ENCODE measurements at regions not wholly inside any gene's neighbourhood (a gene's known extent, or its start where the extent isn't known, plus 50 kb on each side); places are given as distances from the start of the nearest gene placed in this dataset.

- CTCF ChIA-PET = no interaction called here
- no peak overlapping the region for H3K27ac Mint-ChIP-seq
- peaks cover 2% of the 10 kb centered on the region for H3K9me3 Mint-ChIP-seq
- H3K4me3 Mint-ChIP-seq = no peak overlapping the region
- no peaks in the 10 kb centered on the region for H3K36me3 Mint-ChIP-seq (ENCODE audit: low read depth)
- H3K27me3 Mint-ChIP-seq = no peaks in the 10 kb centered on the region
- peaks cover 3% of the 10 kb centered on the region for H3K4me1 Mint-ChIP-seq
- DNase-seq = no peak
- POLR2A ChIA-PET = no interaction called here
Observed at GRCh38 chr11:104830508-104830907, 67.8 kb downstream of the CASP12 start.

- Mint-ChIP-seq H3K4me3 (no peak overlapping the region), H3K4me1 (peaks cover 3% of the 10 kb centered on the region), H3K27ac (no peak overlapping the region), H3K36me3 (ENCODE audit: low read depth) (no peaks in the 10 kb centered on the region), H3K9me3 (peaks cover 2% of the 10 kb centered on the region), H3K27me3 (no peaks in the 10 kb centered on the region)
- POLR2A ChIA-PET = no interaction called here
- no peak for DNase-seq
- CTCF ChIA-PET = no interaction called here
Observed at GRCh38 chr11:104830080-104830479, 68.2 kb downstream of the CASP12 start.

GRCh38 chr11:104826772-104827171, 71.5 kb downstream of the CASP12 start:
- Mint-ChIP-seq H3K27me3 (no peaks in the 10 kb centered on the region), H3K9me3 (no peaks in the 10 kb centered on the region), H3K4me3 (no peak overlapping the region), H3K27ac (no peak overlapping the region), H3K36me3 (ENCODE audit: low read depth) (no peaks in the 10 kb centered on the region), H3K4me1 (peaks cover 3% of the 10 kb centered on the region)
- ChIA-PET CTCF (no interaction called here), POLR2A (interaction anchor here (1.4 kb wide), 1 partner anchor 71 kb away, joined by 4 read pairs; the partner anchor contains the start of gene CASP12)
- no peak for DNase-seq

DNA sequence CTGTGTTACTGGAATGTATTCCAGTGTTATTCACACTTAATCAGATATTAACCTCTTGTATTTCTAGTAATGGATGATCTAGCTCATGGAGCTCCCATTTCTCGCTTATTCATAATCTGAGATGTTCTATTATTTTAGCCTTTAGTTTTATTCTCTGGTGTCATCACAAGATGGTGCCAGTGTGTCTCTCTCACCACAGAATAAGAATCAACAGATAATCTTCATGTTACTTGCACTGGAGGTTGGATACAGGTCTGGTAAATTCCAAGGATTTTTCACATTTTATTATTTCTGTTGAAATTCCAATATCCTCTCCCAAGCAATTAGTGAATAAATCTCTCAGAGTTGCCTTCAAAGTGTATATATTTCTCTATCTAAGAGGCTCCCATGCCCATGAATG, 74.6 kb downstream of the CASP12 start:
- ChIA-PET CTCF (interaction anchor here (0.9 kb wide), 1 partner anchor 215 kb away, joined by 3 read pairs; no protein-coding TSS in a partner anchor), POLR2A (no interaction called here)
- Mint-ChIP-seq H3K9me3 (no peaks in the 10 kb centered on the region), H3K4me1 (peaks cover 3% of the 10 kb centered on the region), H3K27me3 (no peaks in the 10 kb centered on the region), H3K27ac (no peak overlapping the region), H3K36me3 (ENCODE audit: low read depth) (no peaks in the 10 kb centered on the region), H3K4me3 (no peak overlapping the region)
- DNase-seq = no peak

GRCh38 chr11:104820431-104820830, 77.8 kb downstream of the CASP12 start:
- H3K27me3 Mint-ChIP-seq = no peaks in the 10 kb centered on the region
- ChIA-PET POLR2A (no interaction called here), CTCF (no interaction called here)
- no peak overlapping the region for H3K27ac Mint-ChIP-seq
- no peaks in the 10 kb centered on the region for H3K4me1 Mint-ChIP-seq
- H3K36me3 Mint-ChIP-seq (ENCODE audit: low read depth) = no peaks in the 10 kb centered on the region
- no peak overlapping the region for H3K4me3 Mint-ChIP-seq
- no peaks in the 10 kb centered on the region for H3K9me3 Mint-ChIP-seq
- DNase-seq = no peak

GRCh38 chr11:104819603-104820002, 78.7 kb downstream of the CASP12 start:
- no peaks in the 10 kb centered on the region for H3K36me3 Mint-ChIP-seq (ENCODE audit: low read depth)
- no peaks in the 10 kb centered on the region for H3K4me1 Mint-ChIP-seq
- H3K4me3 Mint-ChIP-seq = no peak overlapping the region
- H3K27me3 Mint-ChIP-seq = no peaks in the 10 kb centered on the region
- no peak for DNase-seq
- H3K27ac Mint-ChIP-seq = no peak overlapping the region
- H3K9me3 Mint-ChIP-seq = no peaks in the 10 kb centered on the region
- POLR2A ChIA-PET = no interaction called here
- CTCF ChIA-PET = no interaction called here

DNA sequence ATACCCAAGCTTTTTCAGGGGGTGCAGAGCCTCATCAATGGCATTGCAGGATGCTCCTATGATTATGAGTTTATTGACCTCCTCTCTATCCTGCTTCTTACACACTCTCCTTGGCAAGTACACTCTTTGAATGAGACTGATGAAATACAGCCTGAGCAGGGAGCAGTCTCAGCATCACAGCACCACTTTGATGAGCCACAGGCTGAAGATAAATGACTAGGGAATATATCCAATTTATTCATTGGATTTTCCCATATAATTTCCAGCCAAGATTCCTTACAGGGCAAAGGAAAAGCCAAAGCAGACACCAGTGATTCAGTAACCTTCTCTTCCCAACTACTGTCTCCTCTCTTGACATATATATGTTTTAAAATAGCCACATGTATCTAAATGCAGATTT, 79.2 kb downstream of the CASP12 start:
- Mint-ChIP-seq H3K4me3 (no peak overlapping the region), H3K9me3 (no peaks in the 10 kb centered on the region)
- CTCF ChIA-PET = no interaction called here

DNA sequence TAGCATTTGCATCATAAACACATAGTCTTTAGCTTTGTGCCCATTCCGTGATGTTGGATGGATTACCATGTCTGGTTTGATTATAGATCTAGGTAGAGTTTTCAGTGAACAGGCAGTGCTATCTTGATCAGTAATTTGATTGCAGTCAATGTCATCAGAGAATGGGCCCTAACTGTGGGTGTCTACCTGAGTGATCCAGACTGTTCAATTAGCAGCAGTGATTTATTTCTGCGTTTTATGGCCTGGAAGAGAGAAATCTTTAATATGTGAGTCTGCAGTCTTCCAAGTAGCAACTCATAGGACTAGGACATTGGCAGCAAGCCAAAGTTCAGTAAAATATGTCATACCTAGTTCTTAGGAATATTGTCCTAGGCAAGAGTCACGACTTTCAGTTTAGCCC, 80.3 kb downstream of the CASP12 start:
- no peaks in the 10 kb centered on the region for H3K4me1 Mint-ChIP-seq
- no peaks in the 10 kb centered on the region for H3K27me3 Mint-ChIP-seq
- POLR2A ChIA-PET = no interaction called here
- CTCF ChIA-PET = no interaction called here
- no peak for DNase-seq
- H3K27ac Mint-ChIP-seq = no peak overlapping the region
- H3K9me3 Mint-ChIP-seq = peaks cover 2% of the 10 kb centered on the region
- no peak overlapping the region for H3K4me3 Mint-ChIP-seq
- H3K36me3 Mint-ChIP-seq (ENCODE audit: low read depth) = no peaks in the 10 kb centered on the region

More for the DNA sequence above, 79.2 kb downstream of the CASP12 start:
- no peak for DNase-seq
- no peaks in the 10 kb centered on the region for H3K27me3 Mint-ChIP-seq
- H3K4me1 Mint-ChIP-seq = no peaks in the 10 kb centered on the region
- H3K27ac Mint-ChIP-seq = no peak overlapping the region
- no peaks in the 10 kb centered on the region for H3K36me3 Mint-ChIP-seq (ENCODE audit: low read depth)
- POLR2A ChIA-PET = interaction anchor here (0.6 kb wide), 1 partner anchor 10 kb away, joined by 3 read pairs; no protein-coding TSS in a partner anchor

- no peaks in the 10 kb centered on the region for H3K27me3 Mint-ChIP-seq
- DNase-seq = no peak
- H3K4me3 Mint-ChIP-seq = no peak overlapping the region
- H3K4me1 Mint-ChIP-seq = no peaks in the 10 kb centered on the region
- no peaks in the 10 kb centered on the region for H3K36me3 Mint-ChIP-seq (ENCODE audit: low read depth)
- H3K27ac Mint-ChIP-seq = no peak overlapping the region
- ChIA-PET CTCF (no interaction called here), POLR2A (no interaction called here)
- peaks cover 7% of the 10 kb centered on the region for H3K9me3 Mint-ChIP-seq
Observed at GRCh38 chr11:104813532-104813931, 84.7 kb downstream of the CASP12 start.

- no peak overlapping the region for H3K27ac Mint-ChIP-seq
- peaks cover 9% of the 10 kb centered on the region for H3K9me3 Mint-ChIP-seq
- no peaks in the 10 kb centered on the region for H3K36me3 Mint-ChIP-seq (ENCODE audit: low read depth)
- H3K4me1 Mint-ChIP-seq = no peaks in the 10 kb centered on the region
- POLR2A ChIA-PET = no interaction called here
- no peak overlapping the region for H3K4me3 Mint-ChIP-seq
- CTCF ChIA-PET = no interaction called here
- no peaks in the 10 kb centered on the region for H3K27me3 Mint-ChIP-seq
- no peak for DNase-seq
Observed at GRCh38 chr11:104812103-104812788, 86.0 kb downstream of the CASP12 start.

- peaks cover 5% of the 10 kb centered on the region for H3K9me3 Mint-ChIP-seq
- no peak overlapping the region for H3K4me3 Mint-ChIP-seq
- DNase-seq = no peak
- ChIA-PET POLR2A (no interaction called here), CTCF (no interaction called here)
- H3K27me3 Mint-ChIP-seq = no peaks in the 10 kb centered on the region
- peaks cover 16% of the 10 kb centered on the region for H3K4me1 Mint-ChIP-seq
- H3K36me3 Mint-ChIP-seq (ENCODE audit: low read depth) = peaks cover 4% of the 10 kb centered on the region
- no peak overlapping the region for H3K27ac Mint-ChIP-seq
Observed at GRCh38 chr11:104803776-104804175, 94.5 kb downstream of the CASP12 start.

GRCh38 chr11:104799251-104799650, 99.0 kb downstream of the CASP12 start:
- ChIA-PET POLR2A (interaction anchor here (0.6 to 1.9 kb wide), 3 partner anchors 94 to 148 kb away, joined by 3 to 7 read pairs (median 3); no protein-coding TSS in a partner anchor), CTCF (no interaction called here)
- Mint-ChIP-seq H3K36me3 (ENCODE audit: low read depth) (peaks cover 24% of the 10 kb centered on the region), H3K27me3 (no peaks in the 10 kb centered on the region), H3K9me3 (peaks cover 17% of the 10 kb centered on the region), H3K4me3 (peak overlapping the region; percentile 56), H3K27ac (peak overlapping the region; percentile 81), H3K4me1 (peaks cover 30% of the 10 kb centered on the region)
- no peak for DNase-seq

DNA sequence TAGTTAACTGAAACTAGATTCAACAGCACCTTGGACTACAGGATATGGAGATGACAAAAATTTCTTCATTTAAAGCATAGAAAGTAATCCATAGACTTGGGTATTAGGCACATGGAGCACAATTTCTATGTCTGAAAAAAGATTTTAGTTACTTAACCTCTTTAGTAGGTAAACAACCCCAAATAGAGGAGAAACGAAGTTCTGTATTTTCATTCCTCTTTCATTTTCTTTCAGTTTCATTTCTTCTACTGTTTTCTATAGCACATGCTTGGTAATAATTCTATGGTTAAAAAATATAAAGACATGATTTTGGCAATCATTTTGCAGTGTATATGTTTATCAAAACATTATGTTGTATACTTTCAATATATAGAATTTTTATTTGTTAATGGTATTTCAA, 99.5 kb downstream of the CASP12 start:
- CTCF ChIA-PET = no interaction called here
- peak overlapping the region; percentile 83 for H3K27ac Mint-ChIP-seq
- peaks cover 16% of the 10 kb centered on the region for H3K9me3 Mint-ChIP-seq
- peaks cover 23% of the 10 kb centered on the region for H3K36me3 Mint-ChIP-seq (ENCODE audit: low read depth)
- peaks cover 29% of the 10 kb centered on the region for H3K4me1 Mint-ChIP-seq
- DNase-seq = no peak
- no peaks in the 10 kb centered on the region for H3K27me3 Mint-ChIP-seq
- POLR2A ChIA-PET = interaction anchor here (0.8 to 1.9 kb wide), 2 partner anchors 81 to 93 kb away, joined by 3 to 7 read pairs; no protein-coding TSS in a partner anchor
- H3K4me3 Mint-ChIP-seq = peak overlapping the region; percentile 69

DNA sequence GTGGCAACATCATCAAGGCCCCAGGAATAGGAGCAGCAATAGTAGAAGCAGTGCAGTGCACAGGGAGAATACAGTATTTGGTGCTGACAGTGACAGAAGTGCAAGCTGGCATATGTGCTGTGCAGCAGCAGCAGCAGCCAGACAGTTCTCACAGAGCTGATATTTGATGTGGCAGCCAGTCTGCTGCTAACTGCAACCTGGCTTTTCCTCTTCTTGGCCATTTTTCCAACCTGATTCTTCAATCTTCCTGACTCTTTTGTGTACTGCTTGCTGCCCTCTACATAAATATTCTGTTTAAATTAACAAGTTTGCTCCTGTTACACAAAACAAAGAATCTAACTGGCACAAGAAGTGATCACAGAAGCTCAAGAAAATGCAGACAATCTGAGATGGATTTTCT, 102.0 kb downstream of the CASP12 start:
- no peak overlapping the region for H3K27ac Mint-ChIP-seq
- ChIA-PET CTCF (no interaction called here), POLR2A (interaction anchor here (1.0 kb wide), 1 partner anchor 91 kb away, joined by 4 read pairs; no protein-coding TSS in a partner anchor)
- peaks cover 16% of the 10 kb centered on the region for H3K9me3 Mint-ChIP-seq
- H3K4me1 Mint-ChIP-seq = peaks cover 27% of the 10 kb centered on the region
- H3K36me3 Mint-ChIP-seq (ENCODE audit: low read depth) = peaks cover 20% of the 10 kb centered on the region
- H3K27me3 Mint-ChIP-seq = no peaks in the 10 kb centered on the region
- no peak for DNase-seq
- no peak overlapping the region for H3K4me3 Mint-ChIP-seq
